ENCODE measurements at regions not wholly inside any gene's neighbourhood (a gene's known extent, or its start where the extent isn't known, plus 50 kb on each side); places are given as distances from the start of the nearest gene placed in this dataset.

- H3K9me3 Mint-ChIP-seq: no peaks in the 10 kb centered on the region; a peak in 1 of 5 replicates
- H4K5ac ChIP-seq (ENCODE audit: insufficient read length, low read depth, low read length): no peak overlapping the region
Measured at GRCh38 chr10:53434413-53434812, 661.8 kb upstream of the MBL2 start.

More at GRCh38 chr10:53434413-53434812, 661.8 kb upstream of the MBL2 start:
- Histone ChIP-seq H3K4ac (ENCODE audit: low read depth, low read length) (no peak overlapping the region), H2AK5ac (ENCODE audit: insufficient read length, low read length) (no peak overlapping the region), H2AFZ (ENCODE audit: low read length) (no peak overlapping the region), H3K9me3 (ENCODE audit: control insufficient read depth, low read depth, low read length) (no peaks in the 10 kb centered on the region), H3K4me1 (ENCODE audit: insufficient read depth, low read length) (no peaks in the 10 kb centered on the region), H3K27ac (ENCODE audit: insufficient read length, low read depth, low read length) (no peak overlapping the region), H2BK15ac (ENCODE audit: low read depth, low read length) (no peak overlapping the region), H3T11ph (ENCODE audit: low read length) (no peak overlapping the region), H3K9ac (ENCODE audit: extremely low read depth, insufficient read length, low read length) (no peak overlapping the region), H4K20me1 (ENCODE audit: control insufficient read depth, insufficient read depth, insufficient read length) (no peaks in the 10 kb centered on the region), H3K79me2 (ENCODE audit: insufficient read depth, low read length) (no peaks in the 10 kb centered on the region), H3K4me2 (ENCODE audit: insufficient read depth, insufficient read length, low read length) (no peak overlapping the region), H4K8ac (replicated peaks; ENCODE audit: insufficient read length, low read depth, low read length) (no peak overlapping the region), H3K27me3 (ENCODE audit: insufficient read depth, low read length) (no peaks in the 10 kb centered on the region), H3K79me1 (ENCODE audit: insufficient read depth, low read depth, low read length, poor library complexity, severe bottlenecking) (no peaks in the 10 kb centered on the region), H3K14ac (ENCODE audit: insufficient read depth, low read length) (no peak overlapping the region), H3K56ac (ENCODE audit: insufficient read length, low read depth, low read length) (no peak overlapping the region), H3K23me2 (ENCODE audit: insufficient read length, low read depth, low read length, poor library complexity, severe bottlenecking) (no peaks in the 10 kb centered on the region), H2BK20ac (ENCODE audit: low read depth, low read length, poor library complexity, severe bottlenecking) (no peak overlapping the region), H2BK120ac (ENCODE audit: low read depth, low read length, poor library complexity, severe bottlenecking) (no peak overlapping the region), H2BK12ac (ENCODE audit: insufficient read length, low read depth, low read length) (no peak overlapping the region), H3K18ac (ENCODE audit: insufficient read length, low read depth, low read length) (no peak overlapping the region), H3K23ac (ENCODE audit: insufficient read length, low read depth, low read length) (no peak overlapping the region), H4K91ac (ENCODE audit: insufficient read length, low read depth, low read length) (no peak overlapping the region), H2BK5ac (ENCODE audit: insufficient read length, low read length) (no peak overlapping the region)
- Mint-ChIP-seq H3K36me3 (ENCODE audit: insufficient read depth in 1 of 3, low read depth in 3 of 3) (no peaks in the 10 kb centered on the region; a peak in 2 of 7 replicates), H3K4me1 (peaks cover 43 to 47% of the 10 kb centered on the region in 2 experiments), H3K27me3 (ENCODE audit: low read depth) (no peaks in the 10 kb centered on the region), H3K4me3 (no peak overlapping the region), H3K27ac (peak overlapping the region; percentile 42 to 87 (median 52); a peak in 3 of 7 replicates)
- DNase-seq: no peak
- no CpG with 5 or more reads among the region's 4 CpGs for WGBS (ENCODE audit: extremely low coverage, insufficient read length, low lambda C conversion rate)
- TF ChIP-seq, protein P1, sequence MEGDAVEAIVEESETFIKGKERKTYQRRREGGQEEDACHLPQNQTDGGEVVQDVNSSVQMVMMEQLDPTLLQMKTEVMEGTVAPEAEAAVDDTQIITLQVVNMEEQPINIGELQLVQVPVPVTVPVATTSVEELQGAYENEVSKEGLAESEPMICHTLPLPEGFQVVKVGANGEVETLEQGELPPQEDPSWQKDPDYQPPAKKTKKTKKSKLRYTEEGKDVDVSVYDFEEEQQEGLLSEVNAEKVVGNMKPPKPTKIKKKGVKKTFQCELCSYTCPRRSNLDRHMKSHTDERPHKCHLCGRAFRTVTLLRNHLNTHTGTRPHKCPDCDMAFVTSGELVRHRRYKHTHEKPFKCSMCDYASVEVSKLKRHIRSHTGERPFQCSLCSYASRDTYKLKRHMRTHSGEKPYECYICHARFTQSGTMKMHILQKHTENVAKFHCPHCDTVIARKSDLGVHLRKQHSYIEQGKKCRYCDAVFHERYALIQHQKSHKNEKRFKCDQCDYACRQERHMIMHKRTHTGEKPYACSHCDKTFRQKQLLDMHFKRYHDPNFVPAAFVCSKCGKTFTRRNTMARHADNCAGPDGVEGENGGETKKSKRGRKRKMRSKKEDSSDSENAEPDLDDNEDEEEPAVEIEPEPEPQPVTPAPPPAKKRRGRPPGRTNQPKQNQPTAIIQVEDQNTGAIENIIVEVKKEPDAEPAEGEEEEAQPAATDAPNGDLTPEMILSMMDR (conservative IDR thresholded peaks at IDR 0.05): no peak
